H9 (cell line): ENCODE measurements at regions not wholly inside any gene's neighbourhood (a gene's known extent, or its start where the extent isn't known, plus 50 kb on each side); places are given as distances from the start of the nearest gene placed in this dataset.

ENCODE experiments used
- DNase-seq: peaks from one replicate; pipeline ENCODE4 v3.0.0-alpha.2; 2017
- H2AFZ ChIP-seq: one replicate; pipeline ENCODE4 v1.6.1; 2013; ENCODE audit warnings: mild to moderate bottlenecking, low read length, control low read depth, moderate library complexity
- H2AK5ac ChIP-seq: 2 replicates; pipeline ENCODE4 v1.6.1; 2013; ENCODE audit warnings: low read length, control low read depth, mixed read lengths; ENCODE audit not compliant: insufficient read length
- H2BK120ac ChIP-seq: one replicate; pipeline ENCODE4 v1.6.1; 2013; ENCODE audit warnings: low read depth, mild to moderate bottlenecking, low read length, control low read depth, inconsistent platforms; ENCODE audit not compliant: poor library complexity, severe bottlenecking
- H2BK12ac ChIP-seq: 2 replicates; pipeline ENCODE4 v1.6.1; 2013; ENCODE audit warnings: low read length, control low read depth, mixed read lengths, low read depth; ENCODE audit not compliant: insufficient read length
- H2BK15ac ChIP-seq: 2 replicates; pipeline ENCODE4 v1.6.1; 2013; ENCODE audit warnings: low read depth, low read length, control low read depth
- H2BK20ac ChIP-seq: one replicate; pipeline ENCODE4 v1.6.1; 2013; ENCODE audit warnings: low read depth, mild to moderate bottlenecking, low read length, control low read depth, inconsistent platforms; ENCODE audit not compliant: poor library complexity, severe bottlenecking
- H2BK5ac ChIP-seq: 2 replicates; pipeline ENCODE4 v1.6.1; 2013; ENCODE audit warnings: low read length, control low read depth, mixed read lengths; ENCODE audit not compliant: insufficient read length
- H3K14ac ChIP-seq: 2 replicates; pipeline ENCODE4 v1.6.1; 2013; ENCODE audit warnings: low read length, control low read depth; ENCODE audit not compliant: insufficient read depth
- H3K18ac ChIP-seq: 2 replicates; pipeline ENCODE4 v1.6.1; 2013; ENCODE audit warnings: low read depth, mild to moderate bottlenecking, mixed read lengths, low read length, control low read depth; ENCODE audit not compliant: insufficient read length
- H3K23ac ChIP-seq: 2 replicates; pipeline ENCODE4 v1.6.1; 2013; ENCODE audit warnings: low read length, control low read depth, mixed read lengths, low read depth; ENCODE audit not compliant: insufficient read length
- H3K23me2 ChIP-seq: 2 replicates; pipeline ENCODE4 v1.6.1; 2013; ENCODE audit warnings: low read depth, mild to moderate bottlenecking, mixed read lengths, low read length, control low read depth; ENCODE audit not compliant: insufficient read length, poor library complexity, severe bottlenecking
- H3K27ac ChIP-seq: 2 replicates; pipeline ENCODE4 v1.5.1; 2013; ENCODE audit warnings: low read length, control low read depth, mixed read lengths, low read depth; ENCODE audit not compliant: insufficient read length
- H3K27me3 ChIP-seq: 2 replicates; pipeline ENCODE4 v1.6.1; 2013; ENCODE audit warnings: low read length, control low read depth, inconsistent platforms; ENCODE audit not compliant: insufficient read depth
- H3K4ac ChIP-seq: 2 replicates; pipeline ENCODE4 v1.6.1; 2013; ENCODE audit warnings: low read depth, mild to moderate bottlenecking, control low read depth, inconsistent platforms, low read length, moderate library complexity
- H3K4me1 ChIP-seq: 2 replicates; pipeline ENCODE4 v1.6.1; 2013; ENCODE audit warnings: low read length, control low read depth, inconsistent platforms; ENCODE audit not compliant: insufficient read depth
- H3K4me2 ChIP-seq: 2 replicates; pipeline ENCODE4 v1.6.1; 2013; ENCODE audit warnings: low read length, control low read depth, mixed read lengths; ENCODE audit not compliant: insufficient read length, insufficient read depth
- H3K56ac ChIP-seq: 2 replicates; pipeline ENCODE4 v1.6.1; 2013; ENCODE audit warnings: low read depth, mild to moderate bottlenecking, mixed read lengths, low read length, control low read depth; ENCODE audit not compliant: insufficient read length
- H3K79me1 ChIP-seq: 2 replicates; pipeline ENCODE4 v1.6.1; 2013; ENCODE audit warnings: low read depth, mild to moderate bottlenecking, moderate library complexity, low read length, control low read depth, inconsistent platforms; ENCODE audit not compliant: insufficient read depth, poor library complexity, severe bottlenecking
- H3K79me2 ChIP-seq: 2 replicates; pipeline ENCODE4 v1.6.1; 2013; ENCODE audit warnings: low read length, control low read depth, inconsistent platforms; ENCODE audit not compliant: insufficient read depth
- H3K9ac ChIP-seq: 2 replicates; pipeline ENCODE4 v1.6.1; 2013; ENCODE audit warnings: low read length, control low read depth, mixed read lengths; ENCODE audit not compliant: insufficient read length; ENCODE audit errors: extremely low read depth
- H3K9me3 ChIP-seq: one replicate; pipeline ENCODE4 v1.6.1; 2013; ENCODE audit warnings: low read depth, low read length, inconsistent platforms; ENCODE audit not compliant: control insufficient read depth
- H3T11ph ChIP-seq: one replicate; pipeline ENCODE4 v1.6.1; 2013; ENCODE audit warnings: mild to moderate bottlenecking, low read length, control low read depth, inconsistent platforms
- H4K20me1 ChIP-seq: one replicate; pipeline ENCODE4 v1.6.1; 2013; ENCODE audit not compliant: control insufficient read depth, insufficient read length, insufficient read depth
- H4K5ac ChIP-seq: 2 replicates; pipeline ENCODE4 v1.6.1; 2013; ENCODE audit warnings: low read depth, mild to moderate bottlenecking, mixed read lengths, low read length, control low read depth; ENCODE audit not compliant: insufficient read length
- H4K8ac ChIP-seq: replicated peaks from 2 replicates; pipeline ENCODE4 v1.6.1; 2013; ENCODE audit warnings: low read length, control low read depth, mixed read lengths, low read depth; ENCODE audit not compliant: insufficient read length
- H4K91ac ChIP-seq: 2 replicates; pipeline ENCODE4 v1.6.1; 2013; ENCODE audit warnings: low read depth, mild to moderate bottlenecking, moderate library complexity, mixed read lengths, low read length, control low read depth; ENCODE audit not compliant: insufficient read length
- H3K27ac Mint-ChIP-seq, 3 experiments: 2 replicates in 2 of 3; 3 replicates in 1 of 3; pipeline ENCODE4 v1.8.0; 2020 to 2021; ENCODE audit warnings: mixed read lengths in 3 of 3, mild to moderate bottlenecking in 1 of 3, moderate library complexity in 1 of 3
- H3K27me3 Mint-ChIP-seq: 2 replicates; pipeline ENCODE4 v1.8.0; 2021; ENCODE audit warnings: low read depth, mild to moderate bottlenecking, moderate library complexity, mixed read lengths
- H3K36me3 Mint-ChIP-seq, 3 experiments: 2 replicates in 2 of 3; 3 replicates in 1 of 3; pipeline ENCODE4 v1.8.0; 2020 to 2021; ENCODE audit warnings: low read depth in 3 of 3, mixed read lengths in 3 of 3; ENCODE audit not compliant: insufficient read depth in 1 of 3
- H3K4me1 Mint-ChIP-seq, 2 experiments: 2 replicates each; pipeline ENCODE4 v1.8.0; 2020; ENCODE audit warnings: mixed read lengths in 2 of 2
- H3K4me3 Mint-ChIP-seq, 2 experiments: 2 replicates in 1 of 2; 3 replicates in 1 of 2; pipeline ENCODE4 v1.8.0; 2020 to 2021; ENCODE audit warnings: mild to moderate bottlenecking in 2 of 2, mixed read lengths in 2 of 2, moderate library complexity in 1 of 2
- H3K9me3 Mint-ChIP-seq, 2 experiments: 2 replicates in 1 of 2; 3 replicates in 1 of 2; pipeline ENCODE4 v1.8.0; 2020; ENCODE audit warnings: mild to moderate bottlenecking in 2 of 2, mixed read lengths in 2 of 2, moderate library complexity in 1 of 2
- CTCF ChIP-seq: fragments of 200-600 bp; sonication (generic); conservative IDR thresholded peaks from 3 replicates; pipeline ENCODE4 v1.8.0; 2021; ENCODE audit warnings: antibody characterized with exemption, mild to moderate bottlenecking
- WGBS: extraction: QIAGEN DNeasy Blood & Tissue Kit; methylation state at CpG from one replicate; pipeline ENCODE4 v1.1.7; 2013; ENCODE audit warnings: missing lambda C conversion rate, low lambda C conversion rate, mixed read lengths; ENCODE audit not compliant: insufficient read length; ENCODE audit errors: extremely low coverage; 5-methylcytosine and 5-hydroxymethylcytosine counted together

GRCh38 chr9:73494894-73495293 is 343.2 kb downstream of the ANXA1 start:
- no peaks in the 10 kb centered on the region for H3K4me1 ChIP-seq
- H3K79me1 ChIP-seq: no peaks in the 10 kb centered on the region
- no peak overlapping the region for H2BK120ac ChIP-seq
- H2BK5ac ChIP-seq: no peak overlapping the region
- no peak overlapping the region for H2BK15ac ChIP-seq
- H3K23ac ChIP-seq: no peak overlapping the region
- H2BK20ac ChIP-seq: no peak overlapping the region
- no peaks in the 10 kb centered on the region for H3K27me3 Mint-ChIP-seq
- no CpG with 5 or more reads among the region's 5 CpGs for WGBS
- no peak overlapping the region for H3T11ph ChIP-seq
- H3K18ac ChIP-seq: no peak overlapping the region
- H3K56ac ChIP-seq: no peak overlapping the region
- H3K4ac ChIP-seq: no peak overlapping the region
- no peaks in the 10 kb centered on the region for H4K20me1 ChIP-seq
- no peaks in the 10 kb centered on the region for H3K9me3 ChIP-seq
- H3K27me3 ChIP-seq: no peaks in the 10 kb centered on the region
- H4K5ac ChIP-seq: no peak overlapping the region
- H3K36me3 Mint-ChIP-seq: no peaks in the 10 kb centered on the region
- TF ChIP-seq CTCF: no peak
- H3K4me1 Mint-ChIP-seq: peaks cover 4 to 5% of the 10 kb centered on the region in 2 experiments
- DNase-seq: no peak
- no peak overlapping the region for H4K8ac ChIP-seq
- no peak overlapping the region for H2AFZ ChIP-seq
- no peaks in the 10 kb centered on the region for H3K9me3 Mint-ChIP-seq
- no peak overlapping the region for H2BK12ac ChIP-seq
- no peak overlapping the region for H3K27ac Mint-ChIP-seq
- no peak overlapping the region for H3K14ac ChIP-seq
- no peaks in the 10 kb centered on the region for H3K23me2 ChIP-seq
- H3K79me2 ChIP-seq: no peaks in the 10 kb centered on the region
- H2AK5ac ChIP-seq: no peak overlapping the region
- H3K9ac ChIP-seq: no peak overlapping the region
- H3K4me2 ChIP-seq: no peak overlapping the region
- no peak overlapping the region for H3K4me3 Mint-ChIP-seq
- H3K27ac ChIP-seq: no peak overlapping the region
- no peak overlapping the region for H4K91ac ChIP-seq
